CD14-positive monocyte (primary cell): ENCODE measurements at regions not wholly inside any gene's neighbourhood (a gene's known extent, or its start where the extent isn't known, plus 50 kb on each side); places are given as distances from the start of the nearest gene placed in this dataset.

Experiments used
- DNase-seq, 3 donors: peaks; one replicate each; pipeline ENCODE4 v3.0.0-alpha.2; 2011 to 2022
- H2AFZ ChIP-seq: 2 replicates; pipeline ENCODE4 v1.6.0; 2012; ENCODE audit warnings: mild to moderate bottlenecking, low read depth, low read length, inconsistent platforms; ENCODE audit not compliant: insufficient read depth, poor library complexity, severe bottlenecking
- H3K27ac ChIP-seq, 2 donors: 1 replicate in 1 of 2; 2 replicates in 1 of 2; pipeline ENCODE4 v1.5.1; 2012 to 2013; ENCODE audit warnings: low read length in 2 of 2, control low read depth in 1 of 2, inconsistent platforms in 1 of 2, low read depth in 1 of 2, mild to moderate bottlenecking in 1 of 2
- H3K27me3 ChIP-seq, 2 donors: one replicate each; pipeline versions ENCODE4 v1.6.0 to v1.6.1; 2011 to 2013; ENCODE audit warnings: low read length in 2 of 2; ENCODE audit not compliant: control insufficient read depth in 2 of 2, insufficient read depth in 2 of 2
- H3K36me3 ChIP-seq, 2 donors: replicated peaks in 1 of 2; 1 replicate in 1 of 2; 2 replicates in 1 of 2; pipeline versions ENCODE4 v1.5.1 to v1.6.1; 2012 to 2013; ENCODE audit warnings: low read length in 2 of 2, control low read depth in 1 of 2, inconsistent platforms in 1 of 2, mild to moderate bottlenecking in 1 of 2; ENCODE audit not compliant: insufficient read depth in 2 of 2, control insufficient read depth in 1 of 2
- H3K4me1 ChIP-seq, 2 donors: 1 replicate in 1 of 2; 2 replicates in 1 of 2; pipeline versions ENCODE4 v1.5.1 to v1.6.1; 2012 to 2013; ENCODE audit warnings: low read length in 2 of 2, control low read depth in 1 of 2, inconsistent platforms in 1 of 2, mild to moderate bottlenecking in 1 of 2, moderate library complexity in 1 of 2; ENCODE audit not compliant: insufficient read depth in 2 of 2, control insufficient read depth in 1 of 2
- H3K4me2 ChIP-seq: replicated peaks from 2 replicates; pipeline ENCODE3; 2012; ENCODE audit warnings: low read length, moderate library complexity, mild to moderate bottlenecking; ENCODE audit not compliant: poor library complexity, severe bottlenecking; ENCODE audit errors: extremely low read depth
- H3K4me3 ChIP-seq, 3 experiments: fragments of 200-600 bp in 1 of 3; sonication (generic) in 1 of 3; replicated peaks in 1 of 3; 1 replicate in 2 of 3; 2 replicates in 1 of 3; pipeline ENCODE4 v1.5.1; 2011 to 2013; ENCODE audit warnings: low read length in 3 of 3, mild to moderate bottlenecking in 3 of 3, control low read depth in 2 of 3, low read depth in 2 of 3, inconsistent platforms in 1 of 3, moderate library complexity in 1 of 3
- H3K79me2 ChIP-seq: 2 replicates; pipeline ENCODE4 v1.6.0; 2012; ENCODE audit warnings: mild to moderate bottlenecking, control low read depth, inconsistent platforms, low read length, moderate library complexity; ENCODE audit not compliant: insufficient read depth
- H3K9ac ChIP-seq: 2 replicates; pipeline ENCODE4 v1.6.0; 2017; ENCODE audit warnings: low read length, mild to moderate bottlenecking; ENCODE audit not compliant: insufficient read depth, poor library complexity, severe bottlenecking
- H3K9me3 ChIP-seq, 2 donors: replicated peaks in 1 of 2; 1 replicate in 1 of 2; 2 replicates in 1 of 2; pipeline versions ENCODE4 v1.5.1 to v1.6.1; 2012 to 2013; ENCODE audit warnings: low read length in 2 of 2, control low read depth in 1 of 2; ENCODE audit not compliant: control insufficient read depth in 1 of 2, insufficient read depth in 1 of 2
- H4K20me1 ChIP-seq: 2 replicates; pipeline ENCODE4 v1.6.0; 2012; ENCODE audit warnings: mild to moderate bottlenecking, low read length, control low read depth, moderate library complexity; ENCODE audit not compliant: insufficient read depth
- H3K27ac Mint-ChIP-seq, 7 donors: one replicate each; pipeline ENCODE4 v1.8.0; 2020; ENCODE audit warnings: mild to moderate bottlenecking in 7 of 7, mixed read lengths in 7 of 7, moderate library complexity in 6 of 7, inconsistent platforms in 2 of 7
- H3K27me3 Mint-ChIP-seq, 3 donors: one replicate each; pipeline ENCODE4 v1.8.0; 2021 to 2022; ENCODE audit warnings: low read depth in 3 of 3, mild to moderate bottlenecking in 3 of 3, mixed read lengths in 3 of 3, moderate library complexity in 3 of 3, inconsistent platforms in 1 of 3
- H3K36me3 Mint-ChIP-seq, 2 donors: one replicate each; pipeline ENCODE4 v1.8.0; 2020; ENCODE audit warnings: mixed read lengths in 2 of 2, inconsistent platforms in 1 of 2, mild to moderate bottlenecking in 1 of 2
- H3K4me1 Mint-ChIP-seq: one replicate; pipeline ENCODE4 v1.8.0; 2020; ENCODE audit warnings: mild to moderate bottlenecking, mixed read lengths
- H3K4me3 Mint-ChIP-seq, 2 donors: one replicate each; pipeline ENCODE4 v1.8.0; 2020; ENCODE audit warnings: mild to moderate bottlenecking in 2 of 2, mixed read lengths in 2 of 2, moderate library complexity in 1 of 2
- H3K9me3 Mint-ChIP-seq, 7 donors: one replicate each; pipeline ENCODE4 v1.8.0; 2020 to 2022; ENCODE audit warnings: mixed read lengths in 7 of 7, mild to moderate bottlenecking in 6 of 7, moderate library complexity in 6 of 7, inconsistent platforms in 2 of 7
- WGBS: methylation state at CpG from one replicate; pipeline ENCODE4 v1.1.5; 2013; ENCODE audit warnings: missing lambda C conversion rate; ENCODE audit not compliant: insufficient coverage; 5-methylcytosine and 5-hydroxymethylcytosine counted together
- intact Hi-C, 2 donors: fragments of 100-400 bp; cut with micrococcal nuclease; formaldehyde crosslinking; loops; one replicate each; pipeline versions ENCODE4 v1.15.0 to v1.15.1; 2023
- TF ChIP-seq, protein P1 (sequence below): fragments of 200-600 bp; IDR thresholded peaks from one replicate; pipeline ENCODE4 v1.8.0; 2022; ENCODE audit warnings: antibody characterized with exemption, mild to moderate bottlenecking

GRCh38 chr4:25513814-25514213 lies 136.8 kb downstream of the ANAPC4 start:
- H2AFZ ChIP-seq = no peak overlapping the region
- WGBS = no CpG with 5 or more reads among the region's 4 CpGs

DNA sequence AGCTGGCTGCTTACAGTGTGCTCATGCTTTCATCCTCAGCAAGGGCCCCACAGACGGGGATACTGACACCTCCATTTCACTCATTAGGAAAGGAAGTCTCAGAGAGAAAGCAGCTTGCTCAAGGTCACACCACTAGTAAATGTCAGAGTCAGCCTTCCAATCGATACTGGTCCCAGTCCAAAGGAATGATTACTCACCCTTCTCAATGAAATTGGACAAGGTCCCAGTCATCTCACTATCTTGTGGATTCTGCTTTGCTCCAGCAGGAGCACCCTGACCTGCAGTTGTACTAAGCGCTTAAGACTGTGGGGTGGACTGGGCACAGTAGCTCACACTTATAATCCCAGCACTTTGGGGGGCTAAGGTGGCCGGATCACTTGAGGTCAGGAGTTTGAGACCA lies 132.2 kb upstream of the SLC34A2 start:
- Mint-ChIP-seq H3K4me3 (no peak overlapping the region), H3K4me1 (no peaks in the 10 kb centered on the region)
- no peaks in the 10 kb centered on the region for H3K27me3 ChIP-seq

More at GRCh38 chr4:25513814-25514213, 136.8 kb downstream of the ANAPC4 start:
- Histone ChIP-seq H3K36me3 (no peaks in the 10 kb centered on the region), H3K27ac (no peak overlapping the region), H3K4me1 (no peaks in the 10 kb centered on the region), H3K4me3 (no peak overlapping the region), H3K4me2 (no peak overlapping the region), H3K27me3 (no peaks in the 10 kb centered on the region), H3K9me3 (no peaks in the 10 kb centered on the region), H3K79me2 (no peaks in the 10 kb centered on the region), H4K20me1 (no peaks in the 10 kb centered on the region), H3K9ac (no peak overlapping the region)
- TF ChIP-seq, protein P1, sequence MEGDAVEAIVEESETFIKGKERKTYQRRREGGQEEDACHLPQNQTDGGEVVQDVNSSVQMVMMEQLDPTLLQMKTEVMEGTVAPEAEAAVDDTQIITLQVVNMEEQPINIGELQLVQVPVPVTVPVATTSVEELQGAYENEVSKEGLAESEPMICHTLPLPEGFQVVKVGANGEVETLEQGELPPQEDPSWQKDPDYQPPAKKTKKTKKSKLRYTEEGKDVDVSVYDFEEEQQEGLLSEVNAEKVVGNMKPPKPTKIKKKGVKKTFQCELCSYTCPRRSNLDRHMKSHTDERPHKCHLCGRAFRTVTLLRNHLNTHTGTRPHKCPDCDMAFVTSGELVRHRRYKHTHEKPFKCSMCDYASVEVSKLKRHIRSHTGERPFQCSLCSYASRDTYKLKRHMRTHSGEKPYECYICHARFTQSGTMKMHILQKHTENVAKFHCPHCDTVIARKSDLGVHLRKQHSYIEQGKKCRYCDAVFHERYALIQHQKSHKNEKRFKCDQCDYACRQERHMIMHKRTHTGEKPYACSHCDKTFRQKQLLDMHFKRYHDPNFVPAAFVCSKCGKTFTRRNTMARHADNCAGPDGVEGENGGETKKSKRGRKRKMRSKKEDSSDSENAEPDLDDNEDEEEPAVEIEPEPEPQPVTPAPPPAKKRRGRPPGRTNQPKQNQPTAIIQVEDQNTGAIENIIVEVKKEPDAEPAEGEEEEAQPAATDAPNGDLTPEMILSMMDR = no peak
- Mint-ChIP-seq H3K4me1 (no peaks in the 10 kb centered on the region), H3K36me3 (no peaks in the 10 kb centered on the region), H3K9me3 (peaks cover 0 to 2% (median 0%) of the 10 kb centered on the region in 7 donors), H3K27ac (no peak overlapping the region), H3K4me3 (no peak overlapping the region), H3K27me3 (peaks cover 0 to 5% (median 4%) of the 10 kb centered on the region in 3 donors)
- DNase-seq = no peak
- intact Hi-C loops = no loop called here

More for the DNA sequence above, 132.2 kb upstream of the SLC34A2 start:
- no peak overlapping the region for H2AFZ ChIP-seq
- H3K4me2 ChIP-seq = no peak overlapping the region
- H3K4me3 ChIP-seq = no peak overlapping the region
- H3K79me2 ChIP-seq = no peaks in the 10 kb centered on the region
- peaks cover 0 to 2% (median 0%) of the 10 kb centered on the region in 7 donors for H3K9me3 Mint-ChIP-seq
- DNase-seq = no peak
- TF ChIP-seq, protein P1 = no peak
- no peaks in the 10 kb centered on the region for H3K4me1 ChIP-seq
- H3K36me3 Mint-ChIP-seq = no peaks in the 10 kb centered on the region
- H3K27ac ChIP-seq = no peak overlapping the region
- no peaks in the 10 kb centered on the region for H3K9me3 ChIP-seq
- no peaks in the 10 kb centered on the region for H3K36me3 ChIP-seq
- WGBS = 100% methylated on average over 2 of the region's 4 CpGs
- no peak overlapping the region for H3K9ac ChIP-seq
- no peak overlapping the region for H3K27ac Mint-ChIP-seq
- H3K27me3 Mint-ChIP-seq = peaks cover 0 to 9% (median 6%) of the 10 kb centered on the region in 3 donors
- intact Hi-C loops = no loop called here
- no peaks in the 10 kb centered on the region for H4K20me1 ChIP-seq
